Left renal pelvis (tissue), 4 donors: ENCODE measurements at regions not wholly inside any gene's neighbourhood (a gene's known extent, or its start where the extent isn't known, plus 50 kb on each side); places are given as distances from the start of the nearest gene placed in this dataset.
"Not testable (repeated sequence)": the region's sequence is repeated elsewhere in the genome, so short reads cannot be mapped to it uniquely, and the experiment has no call there.

Source experiments
- DNase-seq, 4 donors: peaks; one replicate each; pipeline ENCODE4 v3.0.0-alpha.2; 2013; ENCODE audit warnings: low read depth in 4 of 4, low spot score in 3 of 4

DNA sequence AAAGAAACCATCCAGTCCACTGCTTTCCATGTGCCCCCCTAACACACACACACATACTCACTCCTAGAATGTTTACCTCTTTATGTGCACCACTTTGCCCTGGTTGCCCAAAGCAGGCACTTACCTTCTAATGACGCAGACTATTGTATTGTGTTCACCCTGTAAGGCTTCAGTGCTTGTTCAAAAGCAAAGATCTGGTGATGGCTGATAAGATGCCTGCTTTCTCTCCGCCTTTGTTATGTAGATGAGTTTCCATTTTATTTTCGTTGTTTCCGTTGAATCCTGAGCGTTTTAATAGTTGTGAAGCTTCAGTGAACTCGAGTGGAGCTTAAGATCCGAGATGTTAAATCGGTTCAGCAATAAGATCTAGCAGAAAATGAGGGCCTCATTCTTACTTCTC, 452.7 kb downstream of the TMEM114 start:
- DNase-seq, result no peak

DNA sequence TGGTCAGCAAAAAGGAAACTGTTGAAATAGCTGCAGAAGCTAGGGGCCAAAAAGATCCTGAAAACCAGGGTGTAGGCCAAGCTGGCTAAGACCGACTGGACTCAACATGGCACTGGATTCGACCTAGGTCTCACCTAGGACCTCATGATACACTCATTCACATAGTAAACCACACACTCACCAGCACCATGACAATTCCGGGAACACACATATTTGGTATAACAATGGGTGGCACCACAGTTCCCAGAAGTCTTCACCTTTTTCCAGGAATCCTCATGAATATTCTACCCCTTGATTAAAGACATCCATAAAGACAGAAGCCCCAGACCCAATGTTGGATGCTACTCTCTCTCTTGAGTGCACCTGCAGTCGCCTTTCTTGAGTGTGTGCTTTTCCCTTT, 460.1 kb downstream of the TMEM114 start:
- DNase-seq, result no peak

DNA sequence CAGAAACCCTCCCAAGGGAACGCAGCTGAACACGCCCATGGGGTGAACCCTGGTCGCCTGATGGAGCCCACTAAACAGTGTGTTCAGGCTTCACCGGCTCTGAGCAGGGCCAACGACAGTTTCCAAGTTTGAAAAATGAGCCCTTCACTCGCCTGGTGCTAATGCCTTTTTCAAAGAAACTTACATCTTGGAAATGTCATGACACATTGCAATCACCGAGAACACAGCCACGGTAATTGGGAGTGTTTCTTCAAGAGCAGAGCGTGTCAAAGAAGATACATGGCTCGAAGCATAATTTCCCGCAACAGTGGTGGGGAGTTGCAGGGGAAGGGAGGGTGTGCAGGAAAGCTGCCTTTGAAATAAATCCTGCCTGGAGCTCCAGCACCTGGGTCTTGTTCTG, 463.2 kb downstream of the TMEM114 start:
- peak in 2 of 4 donors; percentile 0 to 4 for DNase-seq

DNA sequence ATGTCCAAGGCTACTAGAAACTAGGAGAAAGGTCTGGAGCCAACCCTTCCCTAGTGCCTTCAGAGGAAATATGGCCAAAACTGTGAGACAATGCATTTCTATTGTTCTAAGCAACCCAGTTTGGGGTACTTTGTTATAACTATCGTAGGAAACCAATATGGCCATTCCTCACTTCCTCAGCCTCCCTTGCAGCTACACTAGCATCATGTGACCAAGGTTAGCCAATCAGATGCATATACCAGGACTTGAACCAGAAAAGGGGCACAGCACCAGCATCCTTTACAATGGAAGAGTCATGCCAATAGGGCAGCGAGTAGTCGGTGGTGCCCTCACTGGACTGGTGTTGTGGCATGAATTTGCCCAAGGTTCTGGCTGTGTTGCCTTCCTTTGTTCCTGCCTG, 464.0 kb downstream of the TMEM114 start:
- DNase-seq, result no peak

DNA sequence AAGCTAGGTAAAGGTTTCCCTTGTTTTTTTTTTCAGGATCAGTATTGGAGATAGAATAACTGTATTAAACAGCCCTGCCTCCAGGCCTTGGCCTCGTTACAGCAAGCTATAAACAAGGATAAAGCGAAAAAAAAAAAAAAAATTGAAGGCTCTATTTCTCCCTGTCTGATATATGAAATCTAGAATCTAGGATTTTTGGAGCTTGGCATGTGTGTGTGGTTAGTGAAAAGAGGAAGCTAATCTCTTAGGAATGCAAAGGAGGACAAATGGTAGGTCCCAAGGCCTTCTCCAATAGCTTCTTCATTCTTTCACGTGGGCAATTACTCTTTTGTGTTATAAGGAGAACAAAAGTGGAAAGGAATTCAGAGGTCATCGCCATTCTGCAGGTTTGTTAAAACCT, 470.3 kb downstream of the TMEM114 start:
- DNase-seq, result no peak

DNA sequence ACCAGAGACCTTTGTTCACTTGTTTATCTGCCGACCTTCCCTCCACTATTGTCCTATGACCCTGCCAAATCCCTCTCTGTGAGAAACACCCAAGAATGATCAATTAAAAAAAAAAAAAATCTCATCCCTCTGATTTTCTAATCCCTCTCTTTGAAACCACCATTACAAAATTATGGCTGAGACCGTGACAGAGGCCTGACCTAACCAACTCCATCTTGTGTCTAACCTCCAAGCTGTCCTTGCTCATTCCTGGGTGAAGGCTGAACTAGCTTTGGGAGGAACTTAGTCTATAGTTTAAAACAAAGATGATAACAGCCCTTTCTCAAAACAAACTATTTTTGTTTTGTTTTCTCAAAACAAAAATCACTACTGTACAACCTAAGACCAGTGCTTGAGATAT, 474.5 kb downstream of the TMEM114 start:
- DNase-seq, result no peak

DNA sequence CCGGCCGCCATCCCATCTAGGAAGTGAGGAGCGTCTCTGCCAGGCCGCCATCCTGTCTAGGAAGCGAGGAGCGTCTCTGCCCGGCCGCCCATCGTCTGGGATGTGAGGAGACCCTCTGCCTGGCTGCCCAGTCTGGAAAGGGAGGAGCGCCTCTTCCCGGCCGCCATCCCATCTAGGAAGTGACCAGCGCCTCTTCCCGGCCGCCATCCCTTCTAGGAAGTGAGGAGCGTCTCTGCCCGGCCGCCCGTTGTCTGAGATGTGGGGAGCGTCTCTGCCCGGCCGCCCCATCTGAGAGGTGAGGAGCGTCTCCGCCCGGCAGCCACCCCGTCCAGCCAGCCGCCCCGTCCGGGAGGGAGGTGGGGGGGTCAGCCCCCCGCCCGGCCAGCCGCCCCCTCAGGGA, 475.4 kb downstream of the TMEM114 start:
- not testable (repeated sequence) for DNase-seq

DNA sequence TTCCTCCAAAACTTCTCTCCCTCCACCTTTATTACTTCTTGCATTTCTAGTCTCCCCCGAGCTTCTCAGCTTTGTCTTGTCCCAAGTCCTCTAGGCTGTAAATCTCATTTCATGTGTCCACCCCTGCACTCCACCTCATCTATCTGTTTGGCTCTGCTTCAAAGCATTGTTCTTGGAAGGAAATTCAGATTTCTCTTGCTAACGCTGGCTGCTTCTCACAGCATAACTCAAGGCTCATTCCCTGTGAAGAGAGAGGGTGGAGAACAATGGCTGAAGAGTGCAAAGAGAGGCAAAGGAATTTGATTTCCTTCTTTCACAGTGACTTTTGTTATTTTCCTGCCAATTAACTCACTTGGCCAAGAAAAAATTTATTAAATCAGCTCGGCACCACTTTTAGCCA, 476.5 kb downstream of the TMEM114 start:
- DNase-seq, result no peak

DNA sequence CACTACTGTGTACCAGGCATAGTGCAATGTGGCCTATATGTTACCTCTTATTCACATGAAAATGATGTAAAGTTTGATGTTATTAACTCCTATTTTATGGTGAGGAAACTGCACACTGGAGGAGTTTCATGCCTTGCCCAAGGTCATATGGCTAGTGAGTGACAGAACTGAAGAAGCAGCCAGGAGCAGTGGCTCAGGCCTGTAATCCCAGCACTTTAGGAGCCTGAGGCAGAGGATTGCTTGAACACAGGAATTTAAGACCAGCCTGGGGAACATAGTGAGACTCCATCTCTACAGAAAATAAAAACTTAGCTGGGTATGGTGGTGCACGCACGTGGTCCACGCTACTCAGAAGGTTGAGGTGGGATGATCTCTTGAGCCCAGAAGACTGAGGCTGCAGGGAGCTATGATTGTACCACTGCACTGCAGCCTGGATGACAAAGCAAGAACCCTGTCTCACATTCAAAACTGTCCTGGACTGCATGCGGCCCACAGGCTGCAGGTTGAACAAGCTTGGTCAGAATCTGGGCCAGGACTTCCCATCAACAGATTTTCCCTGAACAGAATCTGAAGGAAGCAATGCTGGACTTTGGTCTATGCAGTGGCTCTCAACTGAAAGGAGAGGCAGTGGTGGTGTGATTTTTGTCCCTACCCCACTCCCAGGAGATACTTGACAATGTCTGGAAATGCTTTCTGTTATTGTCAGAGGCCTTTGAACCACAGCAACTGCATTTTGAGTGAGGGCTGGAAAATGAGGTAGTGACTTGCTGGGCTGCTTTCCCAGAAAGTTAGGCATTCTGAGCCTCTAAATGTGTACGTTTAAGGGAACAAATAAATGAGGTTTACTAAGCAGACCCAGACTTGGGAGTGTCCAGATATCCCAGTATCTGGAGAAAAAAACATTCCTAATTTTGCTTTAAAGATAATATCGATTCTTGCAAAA, 479.5 kb downstream of the TMEM114 start:
- no peak for DNase-seq

DNA sequence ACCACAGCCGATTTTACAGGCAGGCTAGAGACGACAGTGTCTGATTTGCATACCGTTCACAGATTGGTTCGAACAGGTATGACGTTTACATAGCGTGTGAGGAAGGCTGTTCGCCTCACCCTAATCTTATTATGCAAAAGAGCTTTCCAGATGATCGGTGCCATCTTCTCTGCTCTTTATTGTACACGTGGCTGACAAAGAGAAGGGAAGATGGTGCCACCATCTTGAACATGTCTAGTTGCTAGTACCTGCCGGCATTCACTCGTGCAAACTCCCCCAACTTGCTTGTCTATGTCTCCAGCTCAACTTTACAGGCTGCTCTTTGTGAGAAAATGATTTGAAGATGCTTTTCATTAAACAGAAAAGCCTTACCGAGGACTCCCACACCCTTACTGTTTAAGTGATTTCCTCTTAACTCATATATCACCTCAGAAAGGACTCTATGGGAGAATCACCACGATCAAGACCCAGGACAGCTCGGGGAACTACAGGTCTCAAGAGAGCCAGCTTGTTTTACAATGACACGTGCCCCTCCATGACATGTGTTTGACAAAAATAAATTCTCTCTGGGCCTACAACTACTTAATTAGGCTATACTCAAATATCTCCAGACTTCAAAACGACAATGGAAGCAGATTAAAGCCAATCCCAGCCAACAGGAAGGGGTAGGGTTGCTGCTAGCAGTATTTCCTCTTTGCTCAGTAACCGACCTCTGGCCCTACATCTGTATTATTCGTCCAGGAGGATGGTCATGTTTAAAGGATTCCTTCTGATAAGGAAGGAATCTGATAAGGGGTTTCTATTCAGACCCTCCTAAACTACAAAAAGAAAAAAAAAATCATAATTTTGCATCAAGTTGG, 480.6 kb downstream of the TMEM114 start:
- no peak for DNase-seq

DNA sequence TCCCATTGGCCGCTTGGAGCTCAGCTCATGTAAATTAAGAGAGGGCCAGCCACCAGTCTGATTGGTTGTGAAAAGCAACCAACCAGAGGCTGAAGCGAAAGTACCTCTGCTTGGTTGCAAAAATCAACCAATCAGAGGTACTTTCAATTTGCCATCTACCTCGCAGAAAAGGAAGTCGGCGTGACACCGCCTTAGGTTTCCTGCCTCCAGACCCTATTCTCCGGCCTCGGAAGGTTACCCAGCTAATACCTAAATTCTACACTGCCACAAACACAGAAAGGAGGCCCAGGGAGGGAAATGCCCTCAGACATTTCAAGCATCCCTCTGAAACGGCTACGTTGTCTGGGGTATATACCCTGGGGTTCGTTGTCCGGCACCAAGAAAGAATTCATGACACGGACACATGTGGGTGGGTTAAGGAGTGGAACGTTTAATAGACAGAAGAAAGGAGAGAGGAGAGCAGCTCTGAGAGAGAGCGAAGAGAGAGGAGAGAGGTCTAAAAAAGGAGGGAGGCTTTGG, 481.3 kb downstream of the TMEM114 start:
- no peak for DNase-seq

DNA sequence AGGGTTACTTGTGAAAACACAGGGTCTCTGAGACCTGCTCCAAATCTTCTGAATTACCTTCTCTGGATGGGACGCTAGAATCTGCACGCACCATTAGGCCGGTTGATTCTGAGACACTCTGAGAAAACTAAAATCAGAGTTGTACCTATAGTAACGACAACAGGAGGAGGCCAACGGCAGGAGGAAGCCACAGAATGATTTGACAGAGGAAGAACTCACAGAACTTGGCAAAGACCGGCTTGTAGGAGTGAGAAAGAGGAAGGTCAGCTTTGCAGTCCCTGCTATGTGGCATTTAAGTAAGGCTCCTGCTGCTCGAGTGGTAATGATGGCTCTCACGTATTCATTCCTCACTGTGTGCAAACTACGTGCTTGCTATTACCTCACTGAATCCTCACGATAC, 483.0 kb downstream of the TMEM114 start:
- DNase-seq, result no peak

DNA sequence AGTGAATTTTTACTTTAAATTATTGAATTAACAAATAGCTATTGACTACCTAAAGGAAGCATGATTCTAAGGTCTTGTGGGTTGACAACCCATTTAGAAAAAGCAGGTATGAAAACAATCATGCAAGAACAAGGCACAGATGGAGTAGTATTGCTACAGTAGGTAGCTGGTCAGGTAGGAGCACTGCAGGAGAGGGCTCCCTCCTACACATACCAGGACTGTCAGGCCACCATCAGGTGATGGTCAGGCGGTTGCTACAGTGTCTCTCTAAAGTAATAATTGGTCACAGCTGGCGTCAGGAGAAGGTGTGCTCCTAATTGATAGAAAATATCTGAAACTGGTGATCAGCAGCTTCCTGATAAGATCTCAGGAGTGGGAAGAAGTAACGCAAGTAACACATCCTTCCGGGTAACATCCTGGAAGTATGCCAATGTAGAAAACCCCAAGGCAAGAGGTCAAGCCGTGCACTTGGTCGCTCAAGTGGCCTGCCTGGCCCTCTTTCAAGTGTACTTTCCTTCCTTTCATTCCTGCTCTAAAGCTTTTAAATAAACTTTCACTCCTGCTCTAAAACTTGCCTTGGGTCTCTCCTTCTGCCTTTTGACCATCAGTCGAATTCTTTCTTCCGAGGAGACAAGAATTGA, 486.5 kb downstream of the TMEM114 start:
- no peak for DNase-seq

DNA sequence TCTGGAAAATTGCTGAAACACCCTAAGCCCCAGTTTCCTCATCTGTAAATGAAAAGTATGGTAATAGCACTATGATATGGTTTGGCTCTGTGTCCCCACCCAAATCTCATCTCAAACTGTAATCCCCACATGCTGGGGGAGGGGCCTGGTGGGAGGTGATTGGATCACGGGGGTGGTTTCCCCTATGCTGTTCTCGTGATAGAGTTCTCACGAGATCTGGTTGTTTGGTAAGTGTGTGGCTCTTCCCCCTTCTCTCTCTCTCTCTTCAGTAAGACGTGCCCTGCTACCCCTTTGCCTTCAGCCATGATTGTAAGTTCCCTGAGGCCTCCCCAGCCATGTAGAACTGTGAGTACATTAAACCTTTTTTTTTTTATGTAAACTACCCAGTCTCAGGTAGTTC, 490.7 kb downstream of the TMEM114 start:
- DNase-seq, result no peak

DNA sequence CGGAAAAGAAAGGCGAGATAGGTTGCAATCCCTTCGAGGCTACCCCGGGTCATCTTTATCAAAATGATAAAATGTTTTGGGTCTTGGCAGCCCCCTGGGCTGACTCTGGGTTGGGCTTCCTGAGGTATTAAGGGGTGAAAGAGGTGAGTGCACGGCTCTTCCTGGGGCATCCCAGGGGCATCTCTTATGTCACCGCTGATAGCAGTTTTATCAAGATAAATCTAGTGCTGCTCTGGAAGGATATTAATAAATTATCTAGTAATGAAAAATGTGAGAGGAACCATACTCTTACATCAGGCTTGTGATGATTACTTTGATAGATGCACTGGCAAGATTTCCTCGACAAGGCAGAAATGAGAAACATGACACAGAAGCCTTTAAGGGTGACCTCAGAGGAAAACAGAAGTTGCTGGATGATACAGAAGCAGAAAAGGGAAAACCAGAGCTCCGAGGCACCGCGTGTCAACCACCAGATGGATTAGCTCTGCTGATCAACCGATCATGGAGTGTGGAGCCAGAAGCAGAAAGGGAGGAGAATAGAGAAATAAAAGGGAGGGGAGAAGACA, 491.3 kb downstream of the TMEM114 start:
- no peak for DNase-seq

DNA sequence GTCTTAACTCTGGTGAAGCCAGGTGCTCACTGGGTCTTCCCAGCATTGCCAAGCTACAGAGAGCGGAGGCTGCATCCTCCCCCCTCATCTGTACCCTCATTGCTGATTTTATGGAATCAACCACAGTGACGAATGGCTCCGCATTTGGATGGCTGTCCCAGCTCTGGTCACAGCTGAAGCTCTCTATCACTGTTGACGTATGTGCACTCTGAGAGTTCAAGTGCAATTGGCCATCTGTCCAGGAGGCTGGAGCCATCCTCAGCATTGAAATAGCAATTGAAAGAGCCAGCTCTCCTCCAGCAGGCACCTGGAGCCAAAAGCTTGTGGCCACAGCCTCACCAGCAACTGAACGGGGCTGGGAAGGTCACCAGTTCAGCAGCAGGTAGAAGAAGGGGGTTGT, 494.1 kb downstream of the TMEM114 start:
- DNase-seq, result no peak

DNA sequence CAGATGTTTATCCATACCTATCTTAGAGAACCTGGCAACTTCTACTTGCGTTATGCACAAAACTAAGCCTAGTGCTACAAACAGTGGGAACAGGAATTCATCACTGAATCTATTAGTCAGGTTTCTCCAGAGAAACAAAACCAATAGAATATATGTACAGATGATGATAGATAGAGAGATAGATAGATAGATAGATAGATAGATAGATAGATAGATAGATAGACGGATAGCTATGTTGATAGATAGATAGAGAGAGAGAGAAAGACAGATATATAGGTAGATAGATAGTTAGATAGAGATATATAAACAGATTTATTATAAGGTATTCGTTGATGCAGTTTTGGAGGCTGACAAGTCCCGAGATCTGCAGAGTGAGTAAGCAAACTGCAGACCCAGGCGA, 495.6 kb downstream of the TMEM114 start:
- no peak for DNase-seq

DNA sequence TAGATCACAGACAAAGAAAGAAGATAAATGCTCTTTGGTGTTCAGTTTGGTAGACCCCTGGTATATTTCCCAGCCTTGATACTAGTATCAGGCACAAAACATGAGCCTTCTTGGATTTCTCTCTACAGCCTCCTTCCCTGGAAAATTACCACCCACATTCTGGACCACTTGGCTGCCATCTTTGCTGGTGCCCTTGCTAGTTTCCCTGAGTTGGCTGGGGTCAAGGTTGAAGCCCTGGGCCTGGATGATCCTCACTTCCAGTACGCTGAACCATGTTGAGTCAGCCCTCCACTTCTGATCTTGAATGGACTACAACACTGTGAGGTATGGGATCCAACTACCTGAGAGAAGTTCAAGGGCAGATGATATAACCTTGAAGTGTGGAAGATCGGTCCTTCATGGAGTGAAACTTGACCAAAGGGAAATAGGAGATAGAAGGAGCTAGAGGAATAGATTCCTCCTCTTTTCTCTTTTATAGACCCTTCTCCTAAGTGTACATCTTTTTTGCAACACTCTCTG, 501.4 kb downstream of the TMEM114 start:
- DNase-seq, result no peak

DNA sequence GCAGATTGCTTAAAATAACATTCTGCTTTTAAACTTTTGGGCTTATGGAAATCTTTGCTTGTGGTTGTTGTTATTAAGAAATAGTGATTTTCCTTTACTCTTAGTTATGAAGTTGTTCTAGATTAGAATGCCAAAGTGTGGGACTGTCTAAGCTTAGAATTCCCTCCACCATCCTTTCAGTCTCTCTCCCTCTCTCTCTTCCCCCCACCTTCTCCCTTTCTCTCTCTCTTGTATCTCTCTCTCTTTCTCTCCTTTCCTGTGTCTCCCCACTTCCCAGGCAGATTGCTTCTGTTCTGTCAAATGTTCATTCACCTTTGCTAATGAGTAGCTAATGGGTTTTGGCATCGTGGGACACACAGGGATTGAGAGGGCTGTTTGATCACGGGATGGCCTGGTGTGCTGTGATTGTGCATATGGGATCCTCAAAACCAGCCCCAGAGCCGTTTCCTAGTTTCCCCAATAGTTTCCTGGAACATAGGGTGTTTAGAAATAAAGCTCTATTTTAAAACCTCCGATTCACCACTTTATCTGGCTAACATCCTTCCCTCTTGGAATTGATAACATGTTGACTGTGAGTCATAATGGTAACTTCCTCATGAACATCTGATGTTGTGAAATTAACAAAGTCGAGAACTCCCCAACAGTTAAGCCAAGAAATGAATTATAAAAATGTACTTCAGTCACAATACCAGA, 502.6 kb downstream of the TMEM114 start:
- no peak for DNase-seq

DNA sequence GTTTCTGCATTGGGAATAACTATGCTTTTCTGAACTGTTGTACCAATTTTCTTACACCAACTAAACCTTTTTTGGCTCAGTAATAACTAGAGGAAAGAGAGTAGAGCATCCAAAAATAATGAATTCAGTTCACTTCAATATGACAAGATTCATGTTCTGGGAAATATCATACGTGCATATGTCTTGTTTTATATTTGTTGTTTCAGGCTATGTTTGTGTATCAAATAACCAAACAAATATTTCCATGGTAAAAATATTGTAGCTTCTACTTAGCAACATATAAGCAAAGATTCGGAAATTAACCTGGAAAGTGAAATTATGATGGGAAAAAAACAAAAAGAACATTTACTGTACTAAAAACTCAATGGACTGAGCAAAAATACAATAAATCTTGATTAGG, 503.2 kb downstream of the TMEM114 start:
- no peak for DNase-seq
